ENCODE measurements at regions not wholly inside any gene's neighbourhood (a gene's known extent, or its start where the extent isn't known, plus 50 kb on each side); places are given as distances from the start of the nearest gene placed in this dataset.

GRCh38 chr12:72110937-72111650 lies 161.1 kb upstream of the TRHDE start:
- POLR2A ChIA-PET: no interaction called here
- no peak for DNase-seq (ENCODE audit: low read depth, low spot score)
- H3K4me3 ChIP-seq (ENCODE audit: low read depth, low read length): no peak overlapping the region
- no peak for TF ChIP-seq CTCF (IDR thresholded peaks at IDR 0.05; ENCODE audit: insufficient read depth, low read length, missing control alignments)
- CTCF ChIA-PET: no interaction called here

- TF ChIP-seq CTCF (IDR thresholded peaks at IDR 0.05; ENCODE audit: insufficient read depth, low read length, missing control alignments): no peak
- no peak for DNase-seq (ENCODE audit: low read depth, low spot score)
- no peak overlapping the region for H3K4me3 ChIP-seq (ENCODE audit: low read depth, low read length)
- ChIA-PET POLR2A (no interaction called here), CTCF (no interaction called here)
Observed at GRCh38 chr12:72111706-72112105, 160.5 kb upstream of the TRHDE start.

- no peak for DNase-seq (ENCODE audit: low read depth, low spot score)
- POLR2A ChIA-PET: no interaction called here
- TF ChIP-seq CTCF (IDR thresholded peaks at IDR 0.05; ENCODE audit: insufficient read depth, low read length, missing control alignments): peak; percentile 29
- CTCF ChIA-PET: no interaction called here
- H3K4me3 ChIP-seq (ENCODE audit: low read depth, low read length): no peak overlapping the region
Observed at GRCh38 chr12:72133497-72134055, 138.6 kb upstream of the TRHDE start.

GRCh38 chr12:72134246-72135020 lies 137.7 kb upstream of the TRHDE start:
- H3K4me3 ChIP-seq (ENCODE audit: low read depth, low read length): no peak overlapping the region
- TF ChIP-seq CTCF (IDR thresholded peaks at IDR 0.05; ENCODE audit: insufficient read depth, low read length, missing control alignments): no peak
- CTCF ChIA-PET: no interaction called here
- no peak for DNase-seq (ENCODE audit: low read depth, low spot score)
- POLR2A ChIA-PET: no interaction called here

GRCh38 chr12:72135021-72135301 lies 137.2 kb upstream of the TRHDE start:
- CTCF ChIA-PET: no interaction called here
- POLR2A ChIA-PET: no interaction called here
- no peak for TF ChIP-seq CTCF (IDR thresholded peaks at IDR 0.05; ENCODE audit: insufficient read depth, low read length, missing control alignments)
- no peak for DNase-seq (ENCODE audit: low read depth, low spot score)
- H3K4me3 ChIP-seq (ENCODE audit: low read depth, low read length): no peak overlapping the region

- no peak overlapping the region for H3K4me3 ChIP-seq (ENCODE audit: low read depth, low read length)
- ChIA-PET CTCF (no interaction called here), POLR2A (no interaction called here)
- no peak for TF ChIP-seq CTCF (IDR thresholded peaks at IDR 0.05; ENCODE audit: insufficient read depth, low read length, missing control alignments)
- DNase-seq (ENCODE audit: low read depth, low spot score): no peak
Observed at GRCh38 chr12:72136792-72137191, 135.4 kb upstream of the TRHDE start.
